Erythroblast (primary cell): ENCODE measurements at regions not wholly inside any gene's neighbourhood (a gene's known extent, or its start where the extent isn't known, plus 50 kb on each side); places are given as distances from the start of the nearest gene placed in this dataset.

Source experiments
- GATA1 ChIP-seq: IDR thresholded peaks from 2 replicates; pipeline ENCODE4 v1.6.1; 2011; ENCODE audit warnings: low read depth, mild to moderate bottlenecking, control low read depth, low read length, moderate library complexity
- POLR2A ChIP-seq: IDR thresholded peaks from 2 replicates; pipeline ENCODE4 v1.6.1; 2011; ENCODE audit warnings: mild to moderate bottlenecking, low read length

DNA sequence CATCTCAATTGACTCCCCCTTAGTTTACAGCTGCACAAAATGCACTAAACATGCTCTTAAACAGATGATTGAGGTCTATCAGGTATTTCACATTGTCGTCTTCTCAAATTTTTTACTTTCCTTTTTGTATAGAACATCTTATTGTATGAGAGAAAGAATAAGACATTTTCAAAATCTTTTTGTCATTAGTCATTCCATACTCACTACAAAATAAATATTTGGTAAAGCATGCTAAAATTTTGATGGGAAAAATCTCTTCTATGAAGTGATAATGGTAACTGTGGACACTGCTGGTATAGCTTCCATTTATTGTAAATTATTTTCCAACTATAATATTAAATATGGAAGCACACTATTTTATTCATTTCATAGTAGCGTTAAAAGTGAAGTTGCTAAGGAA is 185.6 kb upstream of the FSTL5 start:
- TF ChIP-seq POLR2A (no peak), GATA1 (no peak)
